ENCODE measurements at regions not wholly inside any gene's neighbourhood (a gene's known extent, or its start where the extent isn't known, plus 50 kb on each side); places are given as distances from the start of the nearest gene placed in this dataset.
"Not testable (repeated sequence)": the region's sequence is repeated elsewhere in the genome, so short reads cannot be mapped to it uniquely, and the experiment has no call there.

GRCh38 chr2:2645162-2645855 lies 314.2 kb upstream of the MYT1L start:
- POLR2A ChIA-PET = no interaction called here
- no peaks in the 10 kb centered on the region for H4K20me1 ChIP-seq (ENCODE audit: insufficient read depth, low read length)
- BruUV-seq (replicated peaks) = no TSS peak
- no peaks in the 10 kb centered on the region for H3K9me2 ChIP-seq (ENCODE audit: insufficient read depth, low read length)
- H3K4me2 ChIP-seq (ENCODE audit: low read length) = no peak overlapping the region
- H2AFZ ChIP-seq (ENCODE audit: low read length) = no peak overlapping the region
- H3K27ac ChIP-seq (ENCODE audit: low read depth, low read length, poor library complexity, severe bottlenecking) = no peak overlapping the region
- no peak overlapping the region for H3K4me3 ChIP-seq (ENCODE audit: low read depth, low read length, poor library complexity, severe bottlenecking)
- H3K4me1 ChIP-seq (ENCODE audit: insufficient read depth, low read length, poor library complexity, severe bottlenecking) = no peaks in the 10 kb centered on the region
- no peaks in the 10 kb centered on the region for H3K36me3 ChIP-seq (ENCODE audit: insufficient read depth, low read length)
- intact Hi-C loops (cut with micrococcal nuclease; ENCODE audit: unreplicated experiment) = no loop called here
- no peaks in the 10 kb centered on the region for H3K9me3 ChIP-seq (ENCODE audit: low read length)
- no peak for TF ChIP-seq EZH2phosphoT487 (IDR thresholded peaks at IDR 0.05; ENCODE audit: borderline replicate concordance, low read depth, low read length)
- H3K79me2 ChIP-seq (ENCODE audit: insufficient read depth, low read depth, low read length) = no peaks in the 10 kb centered on the region
- DNase-seq (ENCODE audit: low spot score) = no peak
- CTCF ChIA-PET (ENCODE audit: unreplicated experiment) = no interaction called here

DNA sequence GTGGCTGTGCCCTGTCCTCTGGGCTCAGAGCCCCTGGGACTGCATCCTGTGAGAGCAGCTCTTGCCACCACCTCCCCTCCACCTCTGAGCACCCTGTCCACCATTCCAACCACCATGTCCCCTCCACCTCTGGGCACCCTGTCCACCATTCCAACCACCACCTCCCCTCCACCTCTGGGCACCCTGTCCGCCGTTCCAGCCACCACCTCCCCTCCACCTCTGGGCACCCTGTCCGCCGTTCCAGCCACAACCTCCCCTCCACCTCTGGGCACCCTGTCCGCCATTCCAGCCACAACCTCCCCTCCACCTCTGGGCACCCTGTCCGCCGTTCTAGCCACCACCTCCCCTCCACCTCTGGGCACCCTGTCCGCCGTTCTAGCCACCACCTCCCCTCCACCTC lies 313.7 kb upstream of the MYT1L start:
- H3K27ac ChIP-seq (ENCODE audit: low read depth, low read length, poor library complexity, severe bottlenecking); H3K79me2 ChIP-seq (ENCODE audit: insufficient read depth, low read depth, low read length); intact Hi-C loops (cut with micrococcal nuclease; ENCODE audit: unreplicated experiment); H3K9me3 ChIP-seq (ENCODE audit: low read length); H3K4me3 ChIP-seq (ENCODE audit: low read depth, low read length, poor library complexity, severe bottlenecking); H4K20me1 ChIP-seq (ENCODE audit: insufficient read depth, low read length); H3K4me2 ChIP-seq (ENCODE audit: low read length); DNase-seq (ENCODE audit: low spot score); H3K4me1 ChIP-seq (ENCODE audit: insufficient read depth, low read length, poor library complexity, severe bottlenecking); H2AFZ ChIP-seq (ENCODE audit: low read length); POLR2A ChIA-PET; CTCF ChIA-PET (ENCODE audit: unreplicated experiment); H3K36me3 ChIP-seq (ENCODE audit: insufficient read depth, low read length); BruUV-seq (replicated peaks); H3K9me2 ChIP-seq (ENCODE audit: insufficient read depth, low read length): not testable (repeated sequence)

GRCh38 chr2:2644040-2644439 lies 313.0 kb upstream of the MYT1L start:
- Histone ChIP-seq H4K20me1 (ENCODE audit: insufficient read depth, low read length) (no peaks in the 10 kb centered on the region), H2AFZ (ENCODE audit: low read length) (no peak overlapping the region), H3K9me2 (ENCODE audit: insufficient read depth, low read length) (no peaks in the 10 kb centered on the region), H3K36me3 (ENCODE audit: insufficient read depth, low read length) (no peaks in the 10 kb centered on the region), H3K4me3 (ENCODE audit: low read depth, low read length, poor library complexity, severe bottlenecking) (no peak overlapping the region), H3K79me2 (ENCODE audit: insufficient read depth, low read depth, low read length) (no peaks in the 10 kb centered on the region), H3K27ac (ENCODE audit: low read depth, low read length, poor library complexity, severe bottlenecking) (no peak overlapping the region), H3K4me1 (ENCODE audit: insufficient read depth, low read length, poor library complexity, severe bottlenecking) (no peaks in the 10 kb centered on the region), H3K9me3 (ENCODE audit: low read length) (no peaks in the 10 kb centered on the region), H3K4me2 (ENCODE audit: low read length) (no peak overlapping the region)
- ChIA-PET POLR2A (no interaction called here), CTCF (ENCODE audit: unreplicated experiment) (interaction anchor here (0.6 kb wide), 1 partner anchor 913 kb away, joined by 3 read pairs; no protein-coding TSS in a partner anchor)
- intact Hi-C loops (cut with micrococcal nuclease; ENCODE audit: unreplicated experiment) = no loop called here
- BruUV-seq (replicated peaks) = no TSS peak
- no peak for DNase-seq (ENCODE audit: low spot score)
- no peak for TF ChIP-seq EZH2phosphoT487 (IDR thresholded peaks at IDR 0.05; ENCODE audit: borderline replicate concordance, low read depth, low read length)
- TF ChIP-seq, protein P1, sequence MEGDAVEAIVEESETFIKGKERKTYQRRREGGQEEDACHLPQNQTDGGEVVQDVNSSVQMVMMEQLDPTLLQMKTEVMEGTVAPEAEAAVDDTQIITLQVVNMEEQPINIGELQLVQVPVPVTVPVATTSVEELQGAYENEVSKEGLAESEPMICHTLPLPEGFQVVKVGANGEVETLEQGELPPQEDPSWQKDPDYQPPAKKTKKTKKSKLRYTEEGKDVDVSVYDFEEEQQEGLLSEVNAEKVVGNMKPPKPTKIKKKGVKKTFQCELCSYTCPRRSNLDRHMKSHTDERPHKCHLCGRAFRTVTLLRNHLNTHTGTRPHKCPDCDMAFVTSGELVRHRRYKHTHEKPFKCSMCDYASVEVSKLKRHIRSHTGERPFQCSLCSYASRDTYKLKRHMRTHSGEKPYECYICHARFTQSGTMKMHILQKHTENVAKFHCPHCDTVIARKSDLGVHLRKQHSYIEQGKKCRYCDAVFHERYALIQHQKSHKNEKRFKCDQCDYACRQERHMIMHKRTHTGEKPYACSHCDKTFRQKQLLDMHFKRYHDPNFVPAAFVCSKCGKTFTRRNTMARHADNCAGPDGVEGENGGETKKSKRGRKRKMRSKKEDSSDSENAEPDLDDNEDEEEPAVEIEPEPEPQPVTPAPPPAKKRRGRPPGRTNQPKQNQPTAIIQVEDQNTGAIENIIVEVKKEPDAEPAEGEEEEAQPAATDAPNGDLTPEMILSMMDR (conservative IDR thresholded peaks at IDR 0.05; ENCODE audit: low read length) = no peak
